ENCODE measurements at regions not wholly inside any gene's neighbourhood (a gene's known extent, or its start where the extent isn't known, plus 50 kb on each side); places are given as distances from the start of the nearest gene placed in this dataset.

- DNase-seq = no peak
- ATAC-seq (ENCODE audit: insufficient read depth, low read depth) = no peak
- Histone ChIP-seq H3K4me3 (ENCODE audit: low read depth in 1 of 2, low read length in 2 of 2) (no peak overlapping the region), H3K27ac (ENCODE audit: low read length) (no peak overlapping the region), H2AFZ (ENCODE audit: low read depth, low read length) (no peak overlapping the region), H3K4me1 (ENCODE audit: insufficient read depth, low read length) (no peaks in the 10 kb centered on the region), H4K20me1 (ENCODE audit: insufficient read depth, low read length) (no peaks in the 10 kb centered on the region), H3K9ac (ENCODE audit: low read depth, low read length) (no peak overlapping the region), H3K9me3 (ENCODE audit: insufficient read depth, low read length, severe bottlenecking) (no peaks in the 10 kb centered on the region), H3K79me2 (ENCODE audit: insufficient read depth, low read length) (no peaks in the 10 kb centered on the region), H3K27me3 (ENCODE audit: insufficient read depth, low read length, poor library complexity) (peaks cover 5% of the 10 kb centered on the region), H3K4me2 (ENCODE audit: insufficient read depth, low read length) (no peak overlapping the region), H3K36me3 (ENCODE audit: insufficient read depth, low read length) (no peaks in the 10 kb centered on the region)
- no peak for TF ChIP-seq EZH2 (IDR thresholded peaks at IDR 0.05; ENCODE audit: borderline replicate concordance, low read depth, low read length, severe bottlenecking)
- TF ChIP-seq CTCF (IDR thresholded peaks at IDR 0.05; ENCODE audit: borderline replicate concordance, extremely low read depth, low read length, poor library complexity, severe bottlenecking) = no peak
Measured at GRCh38 chr16:9260666-9261065, 169.2 kb downstream of the HAPSTR1 start.

- Histone ChIP-seq H3K9ac (ENCODE audit: low read depth, low read length) (no peak overlapping the region), H3K9me3 (ENCODE audit: insufficient read depth, low read length, severe bottlenecking) (no peaks in the 10 kb centered on the region), H3K79me2 (ENCODE audit: insufficient read depth, low read length) (no peaks in the 10 kb centered on the region), H3K27ac (ENCODE audit: low read length) (no peak overlapping the region), H3K36me3 (ENCODE audit: insufficient read depth, low read length) (no peaks in the 10 kb centered on the region), H3K4me3 (ENCODE audit: low read depth in 1 of 2, low read length in 2 of 2) (no peak overlapping the region), H3K4me2 (ENCODE audit: insufficient read depth, low read length) (no peak overlapping the region), H3K27me3 (ENCODE audit: insufficient read depth, low read length, poor library complexity) (peaks cover 5% of the 10 kb centered on the region), H3K4me1 (ENCODE audit: insufficient read depth, low read length) (no peaks in the 10 kb centered on the region), H4K20me1 (ENCODE audit: insufficient read depth, low read length) (no peaks in the 10 kb centered on the region), H2AFZ (ENCODE audit: low read depth, low read length) (no peak overlapping the region)
- DNase-seq = no peak
- no peak for ATAC-seq (ENCODE audit: insufficient read depth, low read depth)
- no peak for TF ChIP-seq EZH2 (IDR thresholded peaks at IDR 0.05; ENCODE audit: borderline replicate concordance, low read depth, low read length, severe bottlenecking)
Measured at GRCh38 chr16:9261376-9261775, 169.9 kb downstream of the HAPSTR1 start.

GRCh38 chr16:9262941-9263715, 171.7 kb downstream of the HAPSTR1 start:
- ATAC-seq (ENCODE audit: insufficient read depth, low read depth) (no peak), DNase-seq (no peak)
- Histone ChIP-seq H3K79me2 (ENCODE audit: insufficient read depth, low read length) (no peaks in the 10 kb centered on the region), H3K36me3 (ENCODE audit: insufficient read depth, low read length) (no peaks in the 10 kb centered on the region), H2AFZ (ENCODE audit: low read depth, low read length) (no peak overlapping the region), H3K27me3 (ENCODE audit: insufficient read depth, low read length, poor library complexity) (peaks cover 5% of the 10 kb centered on the region), H3K4me1 (ENCODE audit: insufficient read depth, low read length) (no peaks in the 10 kb centered on the region), H4K20me1 (ENCODE audit: insufficient read depth, low read length) (no peaks in the 10 kb centered on the region), H3K27ac (ENCODE audit: low read length) (no peak overlapping the region), H3K9me3 (ENCODE audit: insufficient read depth, low read length, severe bottlenecking) (no peaks in the 10 kb centered on the region), H3K9ac (ENCODE audit: low read depth, low read length) (no peak overlapping the region), H3K4me3 (ENCODE audit: low read depth in 1 of 2, low read length in 2 of 2) (no peak overlapping the region), H3K4me2 (ENCODE audit: insufficient read depth, low read length) (no peak overlapping the region)
- TF ChIP-seq CTCF (IDR thresholded peaks at IDR 0.05; ENCODE audit: borderline replicate concordance, extremely low read depth, low read length, poor library complexity, severe bottlenecking) = no peak
- no peak for TF ChIP-seq EZH2 (IDR thresholded peaks at IDR 0.05; ENCODE audit: borderline replicate concordance, low read depth, low read length, severe bottlenecking)

GRCh38 chr16:9264067-9264466, 172.6 kb downstream of the HAPSTR1 start:
- Histone ChIP-seq H3K4me3 (ENCODE audit: low read depth in 1 of 2, low read length in 2 of 2) (no peak overlapping the region), H3K4me1 (ENCODE audit: insufficient read depth, low read length) (no peaks in the 10 kb centered on the region), H3K9ac (ENCODE audit: low read depth, low read length) (no peak overlapping the region), H3K4me2 (ENCODE audit: insufficient read depth, low read length) (no peak overlapping the region), H3K27ac (ENCODE audit: low read length) (no peak overlapping the region), H4K20me1 (ENCODE audit: insufficient read depth, low read length) (no peaks in the 10 kb centered on the region), H3K27me3 (ENCODE audit: insufficient read depth, low read length, poor library complexity) (peaks cover 5% of the 10 kb centered on the region), H3K9me3 (ENCODE audit: insufficient read depth, low read length, severe bottlenecking) (no peaks in the 10 kb centered on the region), H2AFZ (ENCODE audit: low read depth, low read length) (no peak overlapping the region), H3K36me3 (ENCODE audit: insufficient read depth, low read length) (no peaks in the 10 kb centered on the region), H3K79me2 (ENCODE audit: insufficient read depth, low read length) (no peaks in the 10 kb centered on the region)
- ATAC-seq (ENCODE audit: insufficient read depth, low read depth) (no peak), DNase-seq (no peak)
- TF ChIP-seq EZH2 (IDR thresholded peaks at IDR 0.05; ENCODE audit: borderline replicate concordance, low read depth, low read length, severe bottlenecking) (no peak), CTCF (IDR thresholded peaks at IDR 0.05; ENCODE audit: borderline replicate concordance, extremely low read depth, low read length, poor library complexity, severe bottlenecking) (no peak)

Measured in DND-41 (cell line).